ENCODE measurements at regions not wholly inside any gene's neighbourhood (a gene's known extent, or its start where the extent isn't known, plus 50 kb on each side); places are given as distances from the start of the nearest gene placed in this dataset.
A peak's percentile ranks its signal among the peaks of the same experiment; 100 is the strongest.

GRCh38 chr10:17512341-17513001, 58.1 kb upstream of the ST8SIA6 start:
- intact Hi-C loops (cut with DNase I; ENCODE audit: low total_unique reads): no loop called here
- Histone ChIP-seq H3K9me3 (peaks cover 0 to 7% (median 2%) of the 10 kb centered on the region in 8 donors), H3K36me3 (no peaks in the 10 kb centered on the region), H3K4me3 (no peak overlapping the region), H3K4me1 (peaks cover 0 to 17% (median 2%) of the 10 kb centered on the region in 6 donors), H3K27ac (no peak overlapping the region), H3K27me3 (replicated peaks in 1 of 7) (no peaks in the 10 kb centered on the region)
- DNase-seq: no peak
- 69 to 86% (median 78%) methylated on average over 5 of the region's 5 CpGs for WGBS, 5 donors
- no peak for TF ChIP-seq CTCF (IDR thresholded peaks at IDR 0.05 in 8 of 11, conservative IDR thresholded peaks at IDR 0.05 in 3 of 11)
- TF ChIP-seq POLR2A (IDR thresholded peaks at IDR 0.05): no peak
- no peak for TF ChIP-seq POLR2AphosphoS5 (IDR thresholded peaks at IDR 0.05)

GRCh38 chr10:17510242-17510908, 56.0 kb upstream of the ST8SIA6 start:
- Histone ChIP-seq H3K27me3 (replicated peaks in 1 of 7) (no peaks in the 10 kb centered on the region), H3K4me3 (no peak overlapping the region), H3K4me1 (peaks cover 0 to 22% (median 3%) of the 10 kb centered on the region in 6 donors), H3K9me3 (peaks cover 0 to 3% (median under 1%) of the 10 kb centered on the region in 8 donors), H3K36me3 (no peaks in the 10 kb centered on the region), H3K27ac (peak overlapping the region in 5 of 8 donors; percentile 10 to 69 (median 46))
- 40 to 71% (median 60%) methylated on average over 5 of the region's 5 CpGs for whole genome bisulfite sequencing, 5 donors
- DNase-seq: no peak
- no peak for TF ChIP-seq POLR2A (IDR thresholded peaks at IDR 0.05)
- no peak for TF ChIP-seq CTCF (IDR thresholded peaks at IDR 0.05 in 8 of 11, conservative IDR thresholded peaks at IDR 0.05 in 3 of 11)
- intact Hi-C loops (cut with DNase I; ENCODE audit: low total_unique reads): no loop called here

GRCh38 chr10:17507538-17507937, 53.1 kb upstream of the ST8SIA6 start:
- H3K27me3 ChIP-seq (replicated peaks in 1 of 7): no peaks in the 10 kb centered on the region
- intact Hi-C loops (cut with DNase I; ENCODE audit: low total_unique reads): no loop called here
- H3K4me3 ChIP-seq: no peak overlapping the region
- no peaks in the 10 kb centered on the region for H3K36me3 ChIP-seq
- no peak for TF ChIP-seq POLR2A (IDR thresholded peaks at IDR 0.05)
- TF ChIP-seq CTCF (IDR thresholded peaks at IDR 0.05 in 8 of 11, conservative IDR thresholded peaks at IDR 0.05 in 3 of 11): no peak
- no peak for TF ChIP-seq POLR2AphosphoS5 (IDR thresholded peaks at IDR 0.05)
- peak overlapping the region in 3 of 8 donors; percentile 27 to 59 (median 59) for H3K27ac ChIP-seq
- H3K9me3 ChIP-seq: no peaks in the 10 kb centered on the region
- WGBS, 5 donors: 89 to 92% (median 91%) methylated on average over 4 of the region's 4 CpGs
- peaks cover 0 to 22% (median 3%) of the 10 kb centered on the region in 6 donors for H3K4me1 ChIP-seq
- DNase-seq: no peak

GRCh38 chr10:17506856-17507471, 52.6 kb upstream of the ST8SIA6 start:
- H3K4me3 ChIP-seq: no peak overlapping the region
- 79 to 91% (median 89%) methylated on average over 3 of the region's 3 CpGs for WGBS, 5 donors
- H3K36me3 ChIP-seq: no peaks in the 10 kb centered on the region
- no peak for TF ChIP-seq POLR2A (IDR thresholded peaks at IDR 0.05)
- TF ChIP-seq POLR2AphosphoS5 (IDR thresholded peaks at IDR 0.05): no peak
- no peak for TF ChIP-seq CTCF (IDR thresholded peaks at IDR 0.05 in 8 of 11, conservative IDR thresholded peaks at IDR 0.05 in 3 of 11)
- peaks cover 0 to 22% (median 3%) of the 10 kb centered on the region in 6 donors for H3K4me1 ChIP-seq
- intact Hi-C loops (cut with DNase I; ENCODE audit: low total_unique reads): no loop called here
- peak overlapping the region in 4 of 8 donors; percentile 23 to 59 (median 43) for H3K27ac ChIP-seq
- DNase-seq: no peak
- no peaks in the 10 kb centered on the region for H3K9me3 ChIP-seq
- H3K27me3 ChIP-seq (replicated peaks in 1 of 7): no peaks in the 10 kb centered on the region
